CD4-positive, alpha-beta T cell treated with Interferon alpha-2 for 1 hour (primary cell): ENCODE measurements at regions not wholly inside any gene's neighbourhood (a gene's known extent, or its start where the extent isn't known, plus 50 kb on each side); places are given as distances from the start of the nearest gene placed in this dataset.
"Not testable (repeated sequence)": the region's sequence is repeated elsewhere in the genome, so short reads cannot be mapped to it uniquely, and the experiment has no call there.

Source experiments
- DNase-seq, 2 donors: peaks; one replicate each; pipeline ENCODE4 v3.0.0-alpha.2; 2020 to 2022

DNA sequence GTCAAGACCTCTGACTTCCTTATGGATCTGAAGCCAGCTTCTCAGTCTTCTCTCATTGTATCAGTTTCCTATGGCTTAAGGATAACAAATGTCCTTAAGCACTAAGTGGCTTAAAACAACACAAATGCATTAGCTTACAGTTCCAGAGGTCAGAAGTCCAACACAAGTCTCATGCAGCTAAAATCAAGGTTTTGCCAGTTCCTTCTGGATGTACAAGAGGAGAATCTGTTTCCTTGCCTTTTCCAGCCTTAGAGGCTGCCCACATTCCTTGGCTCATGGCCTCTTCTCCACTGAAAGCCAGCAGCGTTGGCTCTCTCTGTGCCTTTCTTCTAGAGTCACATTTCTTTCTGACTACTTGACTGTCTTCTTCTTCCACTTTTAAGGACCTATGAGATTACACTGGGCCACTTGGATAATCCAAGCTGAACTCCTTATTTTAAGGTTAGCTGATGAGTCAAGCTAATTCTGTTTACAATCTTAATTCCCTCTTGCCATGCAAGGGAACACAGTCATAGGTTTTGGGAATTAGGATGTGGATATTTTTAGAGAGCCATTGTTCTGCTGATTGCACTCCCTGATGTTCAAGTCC is 179.0 kb downstream of the BCAS1 start:
- DNase-seq = no peak

DNA sequence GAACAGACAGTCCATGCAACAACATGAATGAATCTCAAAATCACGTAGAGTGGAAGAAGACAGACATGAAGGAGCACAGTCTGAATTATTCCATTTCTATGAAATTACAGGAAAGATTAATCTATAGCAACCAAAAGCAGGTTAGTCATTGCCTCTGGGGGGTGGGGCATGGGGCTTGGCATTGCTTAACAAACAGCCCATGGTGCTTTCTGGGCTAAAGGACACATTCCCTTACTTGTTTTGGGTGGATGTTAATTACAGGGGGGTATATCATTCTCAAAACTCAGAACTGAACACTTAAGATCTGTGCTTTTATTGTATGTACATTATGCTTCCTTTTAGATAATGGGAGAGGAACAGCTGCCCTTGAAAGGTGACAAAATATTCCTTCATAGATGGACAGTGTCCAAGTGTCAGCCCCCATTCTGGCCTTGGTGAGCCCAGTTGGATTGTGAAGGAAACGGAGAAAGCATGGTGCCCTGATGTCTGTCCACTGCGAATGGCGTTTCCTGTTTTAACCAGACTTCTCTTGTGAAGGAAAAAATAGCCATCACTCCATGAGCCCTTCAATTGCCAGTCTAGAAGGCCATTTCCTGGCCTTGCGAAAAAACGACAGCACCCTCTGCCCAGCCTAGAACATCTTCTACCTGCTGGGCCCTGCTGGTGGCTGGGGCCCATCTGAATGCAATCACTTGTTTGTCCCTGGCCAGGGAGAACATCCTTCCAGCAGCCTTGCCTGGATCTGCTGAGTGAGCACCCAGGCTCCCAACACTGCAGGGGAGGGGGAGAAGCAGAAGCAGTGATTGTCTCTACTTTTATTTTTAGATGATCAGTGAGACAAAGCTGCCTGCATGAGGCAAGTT is 179.7 kb downstream of the BCAS1 start:
- DNase-seq = no peak

DNA sequence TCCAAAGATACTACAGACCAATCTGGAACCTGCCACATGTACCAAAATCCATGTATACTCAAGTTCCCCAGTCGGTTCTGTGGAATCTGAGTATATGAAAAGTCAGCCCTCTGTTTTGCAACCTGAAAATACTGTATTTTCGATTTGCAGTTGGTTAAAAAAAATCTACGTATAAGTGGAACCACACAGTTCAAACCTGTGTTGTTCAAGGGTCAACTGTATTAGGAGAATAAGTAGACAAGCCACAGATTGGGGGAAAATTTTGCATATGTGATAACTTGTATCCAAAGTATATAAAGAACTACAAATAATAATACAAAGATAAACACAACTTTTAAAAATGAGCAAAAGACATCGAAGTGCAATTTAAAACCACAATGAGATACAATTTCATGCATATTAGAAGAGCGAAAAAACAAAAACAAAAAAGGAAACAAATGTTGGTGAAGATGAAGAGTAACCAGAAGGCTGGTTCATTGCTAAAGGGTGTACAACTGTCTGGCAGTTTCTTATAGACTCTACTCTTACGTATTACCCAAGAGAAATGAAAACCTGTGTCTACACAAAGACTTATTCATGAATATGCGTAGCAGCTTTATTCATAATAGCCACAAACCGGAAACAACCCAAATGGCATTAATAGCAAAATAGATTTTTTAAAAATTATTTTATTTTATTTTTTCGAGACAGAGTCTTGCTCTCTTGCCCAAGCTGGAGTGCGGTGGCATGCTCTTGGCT is 180.8 kb downstream of the BCAS1 start:
- DNase-seq = no peak

DNA sequence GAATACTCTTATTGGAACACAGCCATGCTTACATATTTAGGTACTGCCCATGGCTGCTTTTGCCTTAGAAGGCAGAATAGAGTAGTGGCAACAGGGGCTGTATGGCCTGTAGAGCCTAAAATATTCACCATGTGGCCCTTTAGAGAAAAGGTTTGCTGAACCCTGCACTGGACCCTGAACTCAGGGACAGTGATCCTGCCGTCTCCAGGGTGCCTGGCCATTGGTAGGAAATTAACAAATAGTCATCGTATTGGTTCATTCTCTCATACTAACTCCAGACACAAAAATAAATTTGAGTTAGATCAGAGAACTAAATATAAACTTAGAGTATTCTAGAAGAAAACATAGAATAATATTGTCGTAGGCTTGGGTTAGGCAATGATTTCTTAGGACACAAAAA is 181.4 kb downstream of the BCAS1 start:
- no peak for DNase-seq

DNA sequence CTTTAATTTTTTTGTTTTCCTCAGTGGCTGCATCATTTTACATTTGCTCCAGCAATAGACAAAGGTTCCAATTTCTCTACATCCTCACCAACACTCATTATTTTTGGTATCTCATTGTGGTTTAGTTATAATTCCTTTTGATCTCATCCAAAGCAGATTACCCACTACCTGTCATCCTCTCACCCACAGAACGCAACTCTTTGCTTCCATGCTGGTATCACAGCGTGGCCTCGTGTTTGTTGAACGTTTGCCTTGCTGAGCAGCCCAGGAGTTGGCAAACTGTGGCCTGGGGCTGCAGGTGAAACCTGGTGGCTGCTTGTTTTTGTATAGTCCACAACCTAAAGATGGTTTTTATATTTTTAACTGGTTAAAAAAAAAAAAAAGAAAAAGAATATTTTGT is 181.9 kb downstream of the BCAS1 start:
- DNase-seq = no peak

GRCh38 chr20:53887973-53888372 is 182.4 kb downstream of the BCAS1 start:
- no peak for DNase-seq

GRCh38 chr20:53884859-53885541 is 185.4 kb downstream of the BCAS1 start:
- DNase-seq = no peak

DNA sequence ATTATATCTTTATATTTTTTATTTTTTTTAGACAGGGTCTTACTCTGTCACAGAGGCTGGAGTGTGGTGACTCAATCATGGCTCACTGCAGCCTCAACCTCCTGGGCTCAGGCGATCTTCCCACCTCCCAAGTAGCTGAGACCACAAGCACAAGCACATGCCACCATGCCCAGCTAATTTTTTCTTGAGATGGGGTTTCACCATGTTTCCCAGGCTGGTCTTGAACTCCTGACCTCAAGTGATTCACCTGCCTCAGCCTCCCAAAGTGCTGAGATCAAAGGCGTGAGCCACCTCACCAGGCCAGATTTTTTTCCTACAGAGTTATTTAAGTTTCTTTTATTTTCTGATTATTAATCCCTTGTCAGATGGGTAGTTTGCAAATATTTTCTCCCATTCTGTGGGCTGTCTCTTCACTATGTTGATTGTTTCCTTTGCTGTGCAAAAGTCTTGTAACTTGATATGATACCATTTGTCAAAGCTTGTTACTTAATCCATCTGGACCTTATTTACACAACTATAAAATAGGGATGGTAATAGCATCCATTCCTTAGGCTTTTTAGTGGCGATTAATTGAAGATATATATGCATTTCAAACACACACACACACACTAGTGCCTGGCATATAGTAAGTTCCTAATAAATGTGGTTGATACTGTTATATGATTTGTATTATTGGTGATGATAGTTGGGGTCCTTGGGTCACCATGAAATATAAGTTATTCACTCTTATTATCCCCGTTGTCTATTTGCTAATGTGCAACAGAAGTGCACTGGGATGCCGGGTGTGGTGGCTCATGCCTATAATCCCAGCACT is 187.1 kb downstream of the BCAS1 start:
- DNase-seq = no peak

DNA sequence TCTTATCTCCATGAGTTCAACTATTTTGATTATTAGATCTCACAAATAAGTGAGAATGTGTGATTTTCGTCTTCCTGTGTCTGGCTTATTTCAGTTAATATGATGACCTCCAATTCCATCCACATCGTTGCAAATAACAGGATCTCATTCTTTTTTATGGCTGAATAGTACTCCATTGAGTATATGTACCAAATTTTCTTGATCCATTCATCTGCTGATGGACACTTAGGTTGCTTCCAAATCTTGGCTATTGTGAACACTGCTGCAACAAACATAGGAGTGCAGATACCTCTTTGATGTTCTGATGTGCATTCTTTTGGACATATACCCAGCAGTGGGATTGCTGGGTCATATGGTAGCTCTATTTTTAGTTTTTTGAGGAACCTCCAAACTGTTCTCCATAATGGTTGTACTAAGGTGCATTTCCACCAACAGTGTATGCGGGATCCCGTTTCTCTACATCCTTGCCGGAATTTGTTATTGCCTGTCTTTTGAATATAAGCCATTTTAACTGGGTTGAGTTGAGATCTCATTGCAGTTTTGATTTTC is 187.9 kb downstream of the BCAS1 start:
- DNase-seq = not testable (repeated sequence)

DNA sequence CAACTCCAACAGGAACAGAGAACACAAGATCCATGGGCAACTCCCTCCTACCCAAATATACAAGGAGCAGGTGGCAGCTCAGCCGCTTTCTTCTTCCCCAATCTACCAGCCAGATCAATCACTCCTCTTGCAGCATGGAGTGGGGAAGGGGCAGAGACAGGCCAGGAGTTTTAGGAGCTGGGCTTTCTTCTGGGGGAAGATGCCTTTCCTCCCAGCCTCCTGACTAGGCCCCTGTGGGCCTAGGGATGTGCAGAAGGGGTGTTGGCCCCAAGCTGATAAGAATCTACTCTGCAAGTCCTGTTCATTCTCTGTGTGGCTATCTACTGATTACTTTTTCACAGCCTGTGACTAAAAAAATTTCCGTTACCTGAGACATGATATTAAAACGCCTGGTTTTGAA is 189.0 kb downstream of the BCAS1 start:
- no peak for DNase-seq

DNA sequence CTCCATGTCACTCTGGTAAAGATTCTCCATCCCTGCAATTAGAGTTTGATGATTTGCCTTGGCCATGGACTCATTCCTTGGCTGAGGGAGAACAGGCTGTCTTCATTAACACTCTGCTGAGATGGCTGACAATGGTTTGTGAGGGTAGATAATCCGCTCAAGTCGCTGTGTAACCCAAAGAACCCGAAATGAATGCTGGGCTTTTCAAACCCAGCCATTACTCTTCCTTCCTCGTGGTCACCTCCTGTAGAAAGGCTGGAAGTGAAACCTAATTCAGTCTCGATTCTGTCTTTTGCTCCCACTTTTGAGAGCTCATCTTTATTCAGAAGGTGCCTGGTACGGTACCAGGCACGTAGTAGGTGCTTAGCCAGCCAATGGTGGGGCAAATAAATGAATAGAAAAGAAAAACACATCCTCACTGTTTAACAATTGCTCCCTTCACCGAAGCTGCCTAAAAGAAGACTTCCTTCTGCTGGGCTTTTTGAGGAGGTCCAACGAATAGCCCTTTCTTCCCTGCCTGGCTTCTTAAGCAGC is 190.2 kb downstream of the BCAS1 start:
- no peak for DNase-seq

- DNase-seq = no peak
These were observed 191.2 kb downstream of the BCAS1 start for GRCh38 chr20:53879048-53879684.

- no peak for DNase-seq
These were observed 191.9 kb downstream of the BCAS1 start for GRCh38 chr20:53878262-53879047.

- no peak for DNase-seq
These were observed 193.4 kb downstream of the BCAS1 start for GRCh38 chr20:53876956-53877355.

DNA sequence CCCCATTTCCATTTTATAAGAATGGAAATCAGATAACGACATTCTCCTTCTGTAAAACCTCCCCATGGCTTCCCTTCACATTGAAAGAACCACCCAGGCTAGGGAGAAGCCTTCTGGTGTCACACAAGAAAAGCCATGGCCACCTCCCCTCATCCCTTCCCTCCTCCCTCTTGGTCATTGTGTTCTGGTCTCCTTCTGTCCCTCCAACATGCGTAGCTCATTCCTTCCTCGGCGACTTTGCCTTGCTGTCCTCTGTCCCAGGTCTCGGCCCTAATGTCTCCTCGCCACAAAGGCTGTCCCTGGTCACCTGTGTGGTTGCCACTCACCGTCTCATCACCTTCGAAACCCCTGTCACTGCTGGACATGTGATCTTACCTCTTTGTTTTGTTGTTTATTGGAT is 193.9 kb downstream of the BCAS1 start:
- DNase-seq = no peak

DNA sequence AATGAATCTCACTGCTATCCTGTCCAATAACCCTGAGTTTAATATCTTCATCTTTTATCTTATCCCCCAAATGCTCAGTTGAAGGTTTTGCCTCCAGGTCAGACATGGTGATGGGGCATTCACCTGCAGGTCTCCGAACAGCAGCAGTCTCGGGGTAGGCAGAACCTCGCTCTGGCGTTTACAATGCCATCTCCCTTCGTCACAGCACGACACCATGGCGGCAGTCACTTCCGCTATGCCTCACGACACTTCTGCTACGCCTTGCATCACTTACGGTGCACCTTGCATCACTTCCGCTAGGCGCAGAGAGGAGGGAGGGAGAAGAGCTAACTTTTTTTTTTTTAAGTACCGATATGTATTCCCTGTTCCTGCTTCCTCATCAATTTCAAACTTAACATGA is 194.9 kb downstream of the BCAS1 start:
- DNase-seq = peak in 1 of 2 donors; percentile 42

DNA sequence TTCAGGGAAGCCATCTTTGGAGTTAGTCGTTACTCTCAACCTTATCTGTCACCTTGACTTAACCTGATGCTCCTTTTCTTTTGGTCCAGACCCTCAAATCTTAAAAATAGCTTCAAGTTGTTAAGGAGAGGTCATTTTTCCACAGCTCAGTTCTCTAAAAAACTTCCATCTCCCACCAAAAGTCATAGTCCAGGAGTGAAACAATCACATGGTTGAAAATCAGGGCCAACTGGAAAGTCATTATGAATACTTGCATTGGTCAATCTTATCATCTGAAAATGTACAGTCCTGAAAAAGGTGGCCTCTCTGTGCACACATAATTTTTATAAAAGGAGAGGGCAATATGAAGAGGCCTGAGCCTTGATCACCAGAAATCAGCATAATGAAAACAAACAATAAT is 195.7 kb downstream of the BCAS1 start:
- no peak for DNase-seq

DNA sequence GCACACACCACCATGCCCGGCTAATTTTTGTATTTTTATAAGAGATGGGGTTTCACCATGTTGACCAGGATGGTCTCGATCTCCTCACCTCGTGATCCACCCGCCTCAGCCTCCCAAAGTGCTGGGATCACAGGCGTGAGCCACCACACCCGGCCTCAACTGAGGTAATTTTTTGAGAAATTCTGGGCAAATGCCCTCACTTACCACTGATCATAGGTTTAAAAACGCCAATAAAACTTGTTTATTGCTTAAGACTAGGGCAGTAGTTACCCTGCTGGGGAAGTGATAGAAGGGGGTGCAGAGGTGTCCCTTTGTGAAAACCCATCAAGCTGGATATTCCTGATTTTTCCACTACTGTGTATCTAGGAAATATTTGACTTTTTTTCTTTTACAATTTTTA is 196.3 kb downstream of the BCAS1 start:
- no peak for DNase-seq

- DNase-seq = peak in 1 of 2 donors; percentile 21
These were observed 197.2 kb downstream of the BCAS1 start for GRCh38 chr20:53873230-53873604.

- peak; percentile 55 to 77 for DNase-seq
These were observed 197.7 kb downstream of the BCAS1 start for GRCh38 chr20:53872561-53873229.
